ENCODE measurements at regions not wholly inside any gene's neighbourhood (a gene's known extent, or its start where the extent isn't known, plus 50 kb on each side); places are given as distances from the start of the nearest gene placed in this dataset.

DNA sequence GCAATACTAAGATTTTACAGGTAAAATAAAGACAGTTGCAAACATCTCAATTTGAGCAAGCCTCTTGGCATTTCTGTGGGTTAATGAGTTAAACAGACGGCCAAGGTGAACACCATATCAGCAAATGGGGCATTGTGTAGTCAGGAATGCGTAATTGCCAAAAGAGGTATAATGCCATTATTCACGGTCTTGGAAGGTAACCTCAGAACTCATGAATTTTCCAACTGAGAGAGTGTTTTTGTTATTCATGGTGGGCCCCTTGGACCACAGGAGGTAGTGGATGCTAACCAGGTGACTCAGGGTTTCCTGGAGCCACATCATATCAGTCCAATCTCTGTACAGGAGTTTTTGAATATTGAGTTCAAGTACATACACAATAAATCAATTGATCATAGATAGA, 368.0 kb upstream of the TECRL start:
- ATAC-seq (ENCODE audit: low read depth) (no peak), DNase-seq (no peak)
- no peak overlapping the region for H3K23ac ChIP-seq (ENCODE audit: low read depth, low read length)
- H3K4me3 ChIP-seq (ENCODE audit: insufficient read depth, low read depth, low read length), result no peak overlapping the region
- H3K4ac ChIP-seq (ENCODE audit: low read depth, low read length), result no peak overlapping the region
- H2AFZ ChIP-seq (replicated peaks; ENCODE audit: low read length, poor library complexity), result no peak overlapping the region
- no peak overlapping the region for H2BK120ac ChIP-seq (ENCODE audit: low read depth, low read length)
- in situ Hi-C loops (cut with MboI; ENCODE audit: low sequenced_read_pairs), result no loop called here
- H3K27ac ChIP-seq (ENCODE audit: insufficient read depth, low read length), result no peak overlapping the region
- no peaks in the 10 kb centered on the region for H4K20me1 ChIP-seq (ENCODE audit: insufficient read depth, low read length)
- WGBS, 2 experiments (ENCODE audit: extremely low coverage in 2 of 2, insufficient read length in 1 of 2), result 19% methylated on average over 2 of the region's 3 CpGs; no CpG with 5 or more reads in 1 of the 2 experiments
- H3K18ac ChIP-seq (ENCODE audit: low read depth, low read length), result no peak overlapping the region
- no peak overlapping the region for H3K4me2 ChIP-seq (ENCODE audit: low read depth, low read length)
- no peak overlapping the region for H3K14ac ChIP-seq (replicated peaks; ENCODE audit: low read depth, low read length)
- TF ChIP-seq NFE2L2 (IDR thresholded peaks at IDR 0.05; ENCODE audit: low read depth, low read length) (no peak), USF2 (IDR thresholded peaks at IDR 0.05; ENCODE audit: low read depth, low read length) (no peak), POLR2A (IDR thresholded peaks at IDR 0.05; ENCODE audit: low read depth, low read length) (no peak), CHD1 (IDR thresholded peaks at IDR 0.05; ENCODE audit: low read depth, low read length) (no peak), RCOR1 (IDR thresholded peaks at IDR 0.05; ENCODE audit: insufficient replicate concordance, low read length) (no peak), SMC3 (IDR thresholded peaks at IDR 0.05; ENCODE audit: low read depth, low read length) (no peak), CEBPB (IDR thresholded peaks at IDR 0.05; ENCODE audit: low read depth, low read length) (no peak), BHLHE40 (IDR thresholded peaks at IDR 0.05; ENCODE audit: low read depth, low read length) (no peak), RAD21 (IDR thresholded peaks at IDR 0.05; ENCODE audit: low read length) (no peak), MAZ (IDR thresholded peaks at IDR 0.05; ENCODE audit: borderline replicate concordance, low read depth, low read length) (no peak), FOS (IDR thresholded peaks at IDR 0.05; ENCODE audit: low read depth, low read length) (no peak), MXI1 (IDR thresholded peaks at IDR 0.05; ENCODE audit: borderline replicate concordance, low read depth, low read length) (no peak), ELK1 (IDR thresholded peaks at IDR 0.05; ENCODE audit: borderline replicate concordance, low read depth, low read length) (no peak), MAFK (IDR thresholded peaks at IDR 0.05; ENCODE audit: low read depth, low read length) (no peak)
- TF ChIP-seq, protein P1, sequence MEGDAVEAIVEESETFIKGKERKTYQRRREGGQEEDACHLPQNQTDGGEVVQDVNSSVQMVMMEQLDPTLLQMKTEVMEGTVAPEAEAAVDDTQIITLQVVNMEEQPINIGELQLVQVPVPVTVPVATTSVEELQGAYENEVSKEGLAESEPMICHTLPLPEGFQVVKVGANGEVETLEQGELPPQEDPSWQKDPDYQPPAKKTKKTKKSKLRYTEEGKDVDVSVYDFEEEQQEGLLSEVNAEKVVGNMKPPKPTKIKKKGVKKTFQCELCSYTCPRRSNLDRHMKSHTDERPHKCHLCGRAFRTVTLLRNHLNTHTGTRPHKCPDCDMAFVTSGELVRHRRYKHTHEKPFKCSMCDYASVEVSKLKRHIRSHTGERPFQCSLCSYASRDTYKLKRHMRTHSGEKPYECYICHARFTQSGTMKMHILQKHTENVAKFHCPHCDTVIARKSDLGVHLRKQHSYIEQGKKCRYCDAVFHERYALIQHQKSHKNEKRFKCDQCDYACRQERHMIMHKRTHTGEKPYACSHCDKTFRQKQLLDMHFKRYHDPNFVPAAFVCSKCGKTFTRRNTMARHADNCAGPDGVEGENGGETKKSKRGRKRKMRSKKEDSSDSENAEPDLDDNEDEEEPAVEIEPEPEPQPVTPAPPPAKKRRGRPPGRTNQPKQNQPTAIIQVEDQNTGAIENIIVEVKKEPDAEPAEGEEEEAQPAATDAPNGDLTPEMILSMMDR (conservative IDR thresholded peaks at IDR 0.05; ENCODE audit: low read depth, low read length), result no peak
- H3K36me3 ChIP-seq (ENCODE audit: control insufficient read depth, insufficient read depth, low read length), result no peaks in the 10 kb centered on the region
- H4K5ac ChIP-seq (ENCODE audit: low read depth, low read length), result no peak overlapping the region
- no peak overlapping the region for H2BK20ac ChIP-seq (ENCODE audit: low read depth, low read length)
- dilution Hi-C loops (cut with HindIII; ENCODE audit: low sequenced_read_pairs, unreplicated experiment), result no loop called here
- H2BK5ac ChIP-seq (ENCODE audit: low read depth, low read length, poor library complexity, severe bottlenecking), result no peak overlapping the region
- intact Hi-C loops (cut with micrococcal nuclease), result no loop called here
- H4K91ac ChIP-seq (ENCODE audit: insufficient read depth, low read depth, low read length), result no peak overlapping the region
- H3K79me1 ChIP-seq (ENCODE audit: low read depth in 1 of 2, low read length in 2 of 2), result no peaks in the 10 kb centered on the region
- H3K9me1 ChIP-seq (ENCODE audit: insufficient read depth, low read length), result no peaks in the 10 kb centered on the region
- no peak overlapping the region for H2AK5ac ChIP-seq (ENCODE audit: low read depth, low read length)
- BruUV-seq (replicated peaks), result no TSS peak
- H2BK15ac ChIP-seq (ENCODE audit: low read depth, low read length), result no peak overlapping the region
- H2AK9ac ChIP-seq (replicated peaks; ENCODE audit: low read depth, low read length, poor library complexity), result no peak overlapping the region
- H3K9me3 ChIP-seq (ENCODE audit: control insufficient read depth, insufficient read depth, low read length), result 0 out of 2 replicates have a peak, but pooled peaks cover 1% of the 10 kb centered on the region
- H3K4me1 ChIP-seq (ENCODE audit: control insufficient read depth, insufficient read depth, low read length), result no peaks in the 10 kb centered on the region
- H3K27me3 ChIP-seq (ENCODE audit: control insufficient read depth, insufficient read depth, low read length), result no peaks in the 10 kb centered on the region
- CTCF ChIA-PET, result no interaction called here
- POLR2A ChIA-PET (ENCODE audit: unreplicated experiment), result no interaction called here
- H3K9ac ChIP-seq (ENCODE audit: low read depth, low read length), result no peak overlapping the region
- H3K56ac ChIP-seq (ENCODE audit: extremely low read depth, insufficient read depth, low read length), result no peak overlapping the region
- no peak overlapping the region for H4K8ac ChIP-seq (ENCODE audit: low read depth in 2 of 2, low read length in 2 of 2)

Measured in IMR-90 (cell line).